ENCODE measurements at regions not wholly inside any gene's neighbourhood (a gene's known extent, or its start where the extent isn't known, plus 50 kb on each side); places are given as distances from the start of the nearest gene placed in this dataset.

DNA sequence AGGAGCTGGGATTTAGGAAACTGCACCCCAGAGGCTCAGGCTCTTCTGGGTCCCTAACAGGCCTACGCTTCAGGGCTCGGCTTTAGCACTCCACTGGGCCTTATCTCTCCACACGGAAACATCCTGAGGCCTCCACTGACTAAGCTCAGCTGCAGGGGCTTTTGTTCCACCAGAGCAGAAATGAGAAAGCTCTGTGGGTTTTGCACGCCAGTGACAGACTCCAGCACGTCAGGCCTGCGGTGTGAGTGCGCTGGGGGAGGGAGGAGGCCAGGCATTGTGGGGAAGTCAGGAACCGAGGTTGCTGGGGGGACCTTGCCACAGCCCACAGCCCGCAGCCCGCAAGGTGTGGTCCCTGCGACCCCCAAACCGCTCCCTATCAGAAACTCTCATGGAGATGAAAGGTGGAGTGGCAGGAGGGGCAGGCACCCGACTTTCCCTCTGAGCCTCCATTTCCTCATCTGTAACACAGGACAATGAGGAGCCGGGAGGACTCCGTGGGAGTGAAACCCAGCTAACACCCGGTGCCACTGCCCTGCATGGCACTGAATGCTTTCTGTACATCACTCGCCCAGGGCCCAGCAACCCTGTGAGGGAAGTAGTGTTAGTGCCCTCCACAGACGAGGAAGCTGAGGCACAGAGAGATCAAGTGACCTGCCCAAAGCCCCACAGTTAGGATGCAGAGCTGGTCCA is 106.5 kb downstream of the TPRA1 start:
- DNase-seq (ENCODE audit: low spot score): no peak

DNA sequence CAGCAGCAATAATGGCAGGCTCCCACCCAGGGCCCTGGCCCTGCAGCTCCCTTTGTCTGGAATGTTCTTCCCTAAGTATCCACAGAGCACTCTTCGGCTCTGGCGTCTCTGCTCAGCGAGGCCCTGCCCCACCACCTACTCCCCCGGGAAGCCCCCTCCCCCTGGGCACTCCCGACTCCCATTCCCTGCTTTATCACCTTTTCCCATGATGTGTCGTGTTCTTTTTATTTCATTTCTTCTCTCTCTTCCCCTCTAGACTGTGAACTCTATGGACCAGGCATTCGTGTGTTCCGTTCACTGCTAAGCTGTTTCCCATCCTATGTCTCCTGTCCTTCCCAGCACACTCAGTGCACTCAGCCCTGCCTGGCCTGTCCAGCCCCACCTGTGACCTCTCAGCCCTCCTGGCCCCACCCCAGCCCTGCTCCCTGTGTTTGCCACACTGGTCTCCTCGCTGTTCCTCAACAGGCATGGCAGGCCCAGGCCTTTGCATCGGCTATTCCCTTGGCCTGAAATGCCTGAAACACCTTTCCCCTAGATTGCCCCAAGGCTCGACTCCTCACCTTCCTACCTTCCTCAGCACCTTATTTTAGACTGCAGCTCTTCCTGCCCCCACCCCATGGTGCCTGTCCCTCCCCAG is 107.4 kb downstream of the TPRA1 start:
- DNase-seq (ENCODE audit: low spot score): no peak

GRCh38 chr3:127482216-127483004 is 108.1 kb downstream of the TPRA1 start:
- no peak for DNase-seq (ENCODE audit: low spot score)

DNA sequence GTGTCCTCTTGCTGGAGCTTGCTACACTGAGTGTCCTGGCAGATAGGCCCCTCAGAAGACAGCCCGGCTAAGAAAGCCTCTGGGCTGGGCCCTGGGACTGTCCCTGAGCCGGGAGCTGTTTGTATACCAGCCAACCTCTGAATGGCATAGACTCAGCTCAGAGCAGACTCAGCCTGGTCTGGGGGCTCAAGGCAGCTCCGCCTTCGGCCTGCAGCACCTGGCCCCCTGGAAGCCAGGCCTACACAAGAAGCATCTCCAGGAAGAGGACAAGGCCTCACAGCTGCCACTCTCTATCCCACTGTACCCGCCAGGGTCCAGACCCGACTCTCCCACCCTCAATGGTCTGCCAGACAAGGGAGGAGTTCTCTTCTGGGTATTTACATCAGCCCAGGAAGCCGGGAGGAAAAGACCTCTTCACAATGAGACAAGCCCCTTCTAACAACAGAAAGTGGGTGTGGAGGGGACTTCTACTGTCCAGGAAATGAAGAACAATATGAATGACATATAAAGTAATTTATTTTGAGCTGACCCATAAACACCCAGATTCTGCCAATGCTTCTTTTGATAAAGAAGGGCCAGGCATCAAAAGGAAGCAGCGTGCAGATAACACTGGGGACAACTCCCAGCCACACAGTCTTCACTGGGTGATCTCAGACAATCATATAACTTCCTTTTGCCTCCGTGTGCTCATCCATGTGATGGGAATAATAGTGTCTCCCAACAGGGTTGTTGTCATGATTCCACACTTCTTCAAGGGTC is 110.2 kb downstream of the TPRA1 start:
- no peak for DNase-seq (ENCODE audit: low spot score)

GRCh38 chr3:127479449-127479848 is 111.1 kb downstream of the TPRA1 start:
- DNase-seq (ENCODE audit: low spot score): no peak

- DNase-seq (ENCODE audit: low spot score): no peak
Measured at GRCh38 chr3:127478922-127479321, 111.6 kb downstream of the TPRA1 start.

DNA sequence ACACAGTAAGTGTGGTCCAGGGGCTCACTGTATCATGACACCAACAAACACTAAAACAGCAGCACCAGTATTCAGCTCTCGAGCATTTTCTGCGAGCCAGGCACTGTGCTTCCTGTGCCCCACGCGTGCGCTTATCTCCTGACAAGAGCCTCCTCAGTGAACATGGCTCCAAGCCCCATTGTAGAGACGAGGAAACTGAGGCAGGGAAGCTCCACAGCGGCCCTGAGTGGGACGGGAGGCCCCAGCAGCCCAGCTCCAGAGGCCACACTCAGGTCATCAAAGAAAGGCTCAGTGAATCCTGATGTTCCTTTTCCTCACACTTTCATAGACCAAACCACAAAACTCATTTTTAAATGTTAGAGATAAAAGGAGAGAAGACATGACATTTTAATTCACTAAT is 113.1 kb downstream of the TPRA1 start:
- DNase-seq (ENCODE audit: low spot score): no peak

- DNase-seq (ENCODE audit: low spot score): no peak
Measured at GRCh38 chr3:127476936-127477335, 113.6 kb downstream of the TPRA1 start.

DNA sequence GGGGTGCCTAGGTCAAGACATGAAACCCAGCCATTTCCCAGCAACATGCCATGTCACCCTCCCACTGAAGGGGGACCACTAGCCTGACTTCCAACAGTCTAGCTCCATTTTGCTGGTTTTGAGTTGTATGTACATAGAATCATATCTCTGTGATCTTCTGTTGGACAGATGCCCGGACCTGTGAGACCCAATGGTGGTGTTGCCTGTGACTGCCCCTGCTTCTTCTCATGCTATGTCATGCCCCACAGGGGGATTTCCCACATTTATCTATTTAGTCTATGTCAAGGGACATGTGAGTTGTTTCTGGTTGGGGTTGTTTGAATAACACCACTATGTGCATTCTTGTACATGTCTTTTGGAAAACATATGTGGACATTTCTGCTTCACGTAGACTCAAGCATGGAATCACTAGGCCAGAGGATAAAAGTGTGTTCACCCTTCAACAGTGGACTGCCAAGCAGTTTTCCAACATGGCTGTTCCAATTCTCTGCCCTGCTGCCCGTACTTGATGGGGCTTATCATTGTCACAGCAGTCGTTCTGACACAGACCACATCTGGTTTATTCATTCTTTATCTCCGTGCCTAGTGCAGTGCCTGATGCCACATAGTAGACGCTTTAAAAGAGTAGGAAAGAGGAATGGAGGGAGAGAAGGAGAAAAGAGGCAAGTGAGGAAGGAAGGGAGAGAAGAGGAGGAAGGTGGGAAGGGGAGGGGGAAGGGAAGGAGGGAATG is 114.4 kb downstream of the TPRA1 start:
- no peak for DNase-seq (ENCODE audit: low spot score)

- DNase-seq (ENCODE audit: low spot score): no peak
Measured at GRCh38 chr3:127475391-127475790, 115.1 kb downstream of the TPRA1 start.

DNA sequence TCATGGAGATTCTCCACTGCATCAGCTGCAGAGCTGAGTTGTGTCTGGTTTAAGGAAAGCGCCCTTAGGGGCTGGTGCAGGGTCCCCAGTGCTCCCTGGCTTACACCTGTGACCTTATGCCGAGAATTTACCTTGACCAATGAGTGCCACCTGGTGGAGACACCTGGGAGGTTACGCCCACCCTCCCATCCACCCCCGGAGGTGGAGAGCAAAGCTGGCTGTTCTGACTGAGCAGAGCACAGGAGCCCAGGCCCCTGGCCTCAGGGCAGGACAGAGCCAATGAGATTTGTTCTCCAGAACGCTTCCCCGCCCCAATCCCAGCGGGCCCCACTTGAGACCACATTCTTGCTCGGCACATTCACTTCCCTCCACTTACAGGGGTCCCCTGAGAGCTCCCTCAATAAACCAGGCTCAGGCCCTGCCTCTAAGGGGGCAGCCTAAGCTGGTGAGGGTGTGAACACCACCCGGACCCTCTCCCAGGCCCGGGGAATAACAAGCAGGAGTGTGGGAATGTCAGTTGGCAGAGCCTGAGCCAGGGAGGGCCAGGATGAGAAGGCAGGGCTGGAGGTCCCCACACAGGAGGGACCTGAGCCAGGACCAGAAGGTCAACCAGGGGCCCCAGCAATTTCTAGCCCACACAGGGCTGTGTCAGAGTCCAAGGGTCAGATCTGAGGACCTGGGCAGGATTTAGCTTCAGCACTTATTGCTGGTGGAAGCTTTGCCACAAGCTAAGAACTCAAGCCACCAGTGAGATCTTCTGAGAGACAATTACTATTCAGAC is 117.1 kb downstream of the TPRA1 start:
- DNase-seq (ENCODE audit: low spot score): peak; percentile 43

- no peak for DNase-seq (ENCODE audit: low spot score)
Measured at GRCh38 chr3:127472506-127472905, 118.0 kb downstream of the TPRA1 start.

DNA sequence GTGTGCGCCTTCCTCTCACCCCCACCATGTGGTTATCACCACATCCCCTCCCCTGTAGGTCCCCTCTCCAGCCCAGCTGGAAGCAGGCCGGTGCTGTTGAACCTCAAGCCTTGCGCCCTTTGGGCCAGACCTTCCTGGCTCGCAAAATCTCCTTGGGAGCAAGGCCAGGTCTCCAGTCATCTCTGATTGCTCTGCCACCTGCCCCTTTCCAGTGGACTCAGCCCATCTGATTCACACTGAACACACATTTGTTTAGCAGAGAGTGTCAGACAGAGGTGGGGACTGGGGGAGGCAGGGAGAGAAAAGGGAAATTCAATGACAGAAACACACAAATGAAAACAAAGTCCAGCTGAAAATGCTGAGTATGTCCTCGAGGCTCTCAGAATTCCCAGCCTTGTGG is 119.4 kb downstream of the TPRA1 start:
- DNase-seq (ENCODE audit: low spot score): no peak

- no peak for DNase-seq (ENCODE audit: low spot score)
Measured at GRCh38 chr3:127469760-127470159, 120.8 kb downstream of the TPRA1 start.

DNA sequence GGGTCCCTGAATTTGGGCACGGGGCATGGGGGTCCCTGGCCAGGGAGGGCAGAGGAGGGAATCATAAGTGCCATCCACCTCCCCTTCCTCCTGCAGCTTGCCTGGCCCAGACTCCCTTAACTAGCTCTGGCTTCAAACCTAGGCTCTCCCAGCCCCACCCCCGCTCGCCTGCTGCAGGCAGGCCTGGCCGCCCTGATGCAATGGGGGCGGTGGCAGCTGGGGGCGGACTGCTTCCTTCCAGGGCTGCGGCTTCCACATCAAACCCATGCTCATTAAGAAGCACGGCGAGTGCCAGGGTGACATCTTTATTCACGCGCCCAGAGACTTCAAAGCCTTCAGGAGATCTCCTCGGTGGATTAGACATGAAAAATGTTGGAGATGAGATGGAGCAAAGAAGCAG is 123.1 kb downstream of the TPRA1 start:
- peak; percentile 23 for DNase-seq (ENCODE audit: low spot score)

GRCh38 chr3:127464642-127465041 is 125.9 kb downstream of the TPRA1 start:
- no peak for DNase-seq (ENCODE audit: low spot score)

GRCh38 chr3:127462111-127462655 is 128.3 kb downstream of the TPRA1 start:
- no peak for DNase-seq (ENCODE audit: low spot score)

DNA sequence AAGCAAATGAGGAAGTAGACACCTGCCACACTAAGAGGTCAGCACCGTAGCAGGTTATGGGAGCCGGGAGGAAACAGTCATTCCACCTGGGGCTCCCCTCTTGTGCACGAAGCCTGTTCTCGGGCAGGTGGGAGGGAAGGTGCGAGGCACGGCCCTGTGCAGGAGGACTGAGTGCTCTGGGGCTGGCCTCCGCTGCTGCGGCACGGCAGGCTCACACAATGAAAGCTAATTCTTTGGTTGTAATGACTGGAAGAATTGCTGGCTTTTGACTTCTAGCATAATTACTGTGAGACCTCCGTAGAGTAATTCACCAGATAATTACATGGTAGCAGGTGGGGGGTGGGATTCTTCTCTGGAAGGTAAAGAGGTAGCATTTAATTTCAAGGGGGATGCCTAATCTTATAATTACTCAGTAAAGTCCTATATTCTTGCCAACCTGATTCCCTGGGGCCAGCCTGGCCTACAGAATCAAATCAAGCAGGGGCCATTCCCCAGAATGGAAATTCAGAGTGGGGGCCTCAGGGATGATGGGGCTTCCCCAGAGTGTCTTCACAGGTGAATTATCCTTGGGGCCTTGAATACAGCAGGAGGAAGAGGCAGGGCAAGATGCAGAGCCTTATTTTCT is 129.1 kb downstream of the TPRA1 start:
- DNase-seq (ENCODE audit: low spot score): no peak

DNA sequence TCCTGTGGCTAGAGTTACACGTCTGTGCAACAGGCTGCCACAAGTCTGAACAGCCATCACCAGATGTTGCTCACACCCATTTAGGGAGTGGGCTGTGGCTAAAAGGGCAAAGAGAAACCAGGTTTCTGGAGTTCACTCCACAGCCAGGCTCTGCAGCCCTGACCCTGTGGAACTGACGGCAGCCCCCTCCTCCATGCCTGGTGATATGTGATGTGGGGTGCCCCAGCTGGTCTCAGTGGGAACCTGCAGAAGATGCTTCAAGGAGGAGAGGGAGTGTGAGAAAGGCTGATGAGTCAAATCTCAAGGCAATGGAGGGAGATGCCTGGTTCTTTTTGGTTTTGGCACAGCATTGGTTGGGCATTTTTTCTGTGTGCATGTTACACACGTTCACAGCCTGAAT is 130.6 kb downstream of the TPRA1 start:
- DNase-seq (ENCODE audit: low spot score): no peak

Measured in SK-N-DZ (cell line).